GM19328 (cell line): ENCODE measurements at regions not wholly inside any gene's neighbourhood (a gene's known extent, or its start where the extent isn't known, plus 50 kb on each side); places are given as distances from the start of the nearest gene placed in this dataset.

Experiments used
- ATAC-seq: cut with Tn5 transposase; IDR thresholded peaks from one replicate; pipeline ENCODE4 v1.9.1; 2021; ENCODE audit warnings: mild to moderate bottlenecking, moderate library complexity; ENCODE audit not compliant: unreplicated experiment

DNA sequence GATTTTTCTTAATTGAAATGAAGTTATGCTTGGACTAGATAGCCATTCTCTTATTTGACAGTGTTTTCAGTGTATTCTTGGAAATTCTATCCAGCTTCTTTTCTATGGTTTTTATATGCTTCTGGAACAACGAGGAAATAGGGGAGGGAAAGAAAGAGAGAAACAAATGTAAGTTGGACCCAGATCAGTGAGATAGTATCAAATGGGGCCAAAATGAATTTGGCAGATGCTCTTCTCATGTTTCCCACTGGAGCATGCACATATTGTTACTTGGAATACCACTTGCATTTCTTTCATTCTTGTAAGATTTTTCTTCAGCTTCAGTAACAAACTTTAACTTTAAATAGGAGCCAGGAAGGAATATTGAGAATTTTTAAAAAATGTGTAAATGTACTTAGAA is 312.3 kb downstream of the PRL start:
- ATAC-seq = no peak

GRCh38 chr6:21985904-21986303 is 310.9 kb downstream of the PRL start:
- no peak for ATAC-seq

DNA sequence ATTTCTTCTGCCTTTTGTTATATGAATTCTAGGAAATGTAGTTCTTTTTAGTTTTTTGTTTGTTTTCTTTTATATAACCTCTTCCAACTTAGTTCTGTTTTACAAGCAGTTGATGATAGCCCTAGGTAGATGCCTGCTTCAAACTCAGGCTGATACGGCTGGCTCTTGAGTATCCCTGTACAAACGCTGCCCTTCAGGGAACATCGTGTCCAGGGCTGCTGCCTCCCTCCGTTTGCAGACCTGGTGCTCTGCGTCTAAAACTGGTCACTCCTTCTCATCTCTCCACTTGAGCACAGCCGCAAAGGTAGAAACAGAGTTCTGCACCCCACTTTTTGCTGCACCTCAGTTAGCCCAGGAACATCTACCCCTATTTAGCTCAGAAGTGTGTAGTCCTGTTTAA is 310.1 kb downstream of the PRL start:
- no peak for ATAC-seq

DNA sequence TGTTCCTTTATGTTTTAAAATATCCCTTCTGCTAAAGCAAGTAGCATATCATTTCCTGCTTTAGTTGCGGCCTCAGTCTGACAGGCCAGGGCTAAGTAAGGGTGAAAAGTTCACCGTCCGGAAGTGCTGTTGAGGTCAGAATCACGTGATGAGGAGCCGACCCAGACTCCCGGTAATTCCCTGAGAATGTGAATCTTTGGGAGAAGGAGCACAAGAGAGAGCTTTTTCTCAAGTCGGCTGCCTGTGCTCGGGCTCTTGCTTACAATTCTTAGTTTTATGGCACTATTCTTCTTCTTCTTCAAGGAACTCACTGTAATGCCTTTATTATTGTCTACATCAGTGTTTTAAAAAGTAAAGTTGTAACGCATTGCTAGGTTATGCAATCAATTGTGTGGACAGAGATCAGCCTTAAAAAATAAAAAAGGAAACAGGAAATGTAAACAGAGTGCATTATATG is 309.3 kb downstream of the PRL start:
- ATAC-seq = peak; percentile 76

GRCh38 chr6:21990577-21990976 is 306.3 kb downstream of the PRL start:
- no peak for ATAC-seq

GRCh38 chr6:21992178-21992967 is 304.5 kb downstream of the PRL start:
- no peak for ATAC-seq

- no peak for ATAC-seq
These were observed 303.0 kb downstream of the PRL start for GRCh38 chr6:21993841-21994240.

DNA sequence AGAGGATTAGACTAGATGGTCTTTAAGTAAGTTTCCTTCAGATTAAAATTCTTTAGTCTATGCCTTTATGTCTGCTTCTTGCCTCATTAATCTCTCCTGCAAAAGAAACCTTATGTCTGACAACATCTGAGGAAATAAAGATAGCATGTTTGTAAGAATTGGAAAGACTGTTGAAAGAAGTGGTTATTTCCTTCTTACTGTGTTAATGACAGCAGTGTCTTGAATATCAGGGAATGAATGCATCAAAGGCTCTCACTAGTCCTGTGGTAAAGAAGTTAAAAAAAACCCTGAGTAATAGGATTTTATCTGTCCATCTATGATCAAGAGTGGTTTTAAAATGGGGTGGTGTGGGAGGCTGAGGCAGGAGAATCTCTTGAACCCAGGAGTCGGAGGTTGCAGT is 302.0 kb downstream of the PRL start:
- ATAC-seq = no peak

GRCh38 chr6:21995318-21995717 is 301.5 kb downstream of the PRL start:
- ATAC-seq = no peak

- ATAC-seq = no peak
These were observed 300.3 kb downstream of the PRL start for GRCh38 chr6:21996425-21997118.

- ATAC-seq = no peak
These were observed 299.5 kb downstream of the PRL start for GRCh38 chr6:21997119-21998037.

DNA sequence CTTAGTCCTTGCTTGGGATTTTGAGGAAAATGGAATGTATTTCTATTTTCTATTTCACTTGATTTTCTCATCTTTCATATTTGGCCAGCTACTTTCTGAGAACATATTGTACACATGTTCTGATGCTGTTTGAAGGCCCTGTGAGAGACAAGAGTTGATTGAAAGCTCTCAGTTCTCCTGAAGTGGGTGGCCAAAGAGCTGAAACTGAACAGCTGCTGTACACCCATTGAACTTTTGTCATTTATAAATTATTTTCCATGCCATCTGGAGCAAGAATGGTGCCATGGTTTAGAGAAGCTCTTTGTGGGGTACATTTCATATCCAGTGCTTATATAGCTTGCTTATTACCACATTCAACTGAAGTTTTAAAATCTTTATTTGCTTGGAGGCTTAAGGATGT is 298.3 kb downstream of the PRL start:
- no peak for ATAC-seq

DNA sequence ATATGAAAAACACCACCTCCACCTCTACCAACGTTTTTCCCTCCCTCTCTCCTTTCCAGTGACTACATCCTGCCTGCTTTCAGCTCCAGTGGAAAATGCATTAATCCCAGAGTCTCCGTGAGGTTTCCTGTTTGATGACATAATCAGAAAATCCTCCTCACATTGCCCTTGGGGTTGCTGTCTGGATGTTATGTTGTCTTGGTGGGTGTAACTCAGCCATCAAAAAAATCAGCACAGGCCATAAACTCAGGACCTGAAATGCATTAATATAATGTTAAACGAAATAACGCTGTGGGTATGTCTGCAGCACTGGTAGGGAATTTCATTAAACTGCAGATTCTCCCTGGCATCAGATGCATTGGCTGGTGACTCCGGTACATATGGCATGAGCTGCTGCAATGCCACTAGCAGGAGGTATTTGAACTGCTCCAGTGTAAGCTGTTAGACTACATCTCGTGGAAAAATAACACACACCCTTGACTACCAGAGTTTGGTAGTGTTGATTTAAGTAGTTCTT is 297.8 kb downstream of the PRL start:
- no peak for ATAC-seq

DNA sequence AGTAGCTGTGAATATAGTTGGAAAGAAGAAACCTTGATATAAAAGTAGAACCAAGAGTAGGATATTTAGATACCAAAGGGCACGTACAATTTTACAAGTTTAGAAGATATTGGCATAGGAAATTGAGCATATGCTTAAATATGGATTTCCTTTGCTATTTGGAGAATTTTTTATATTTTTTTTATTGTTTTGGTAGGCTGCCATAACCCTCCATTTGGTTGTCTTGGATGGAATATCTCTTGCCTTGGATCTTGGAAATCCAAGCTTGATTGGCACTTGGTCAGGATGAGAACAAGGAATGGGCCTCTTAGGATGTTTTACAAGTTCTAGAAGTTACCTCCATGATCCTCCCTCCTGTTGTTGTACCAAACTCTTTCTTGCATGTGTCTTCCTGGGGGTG is 297.1 kb downstream of the PRL start:
- no peak for ATAC-seq

- no peak for ATAC-seq
These were observed 295.3 kb downstream of the PRL start for GRCh38 chr6:22001396-22002027.

- no peak for ATAC-seq
These were observed 293.5 kb downstream of the PRL start for GRCh38 chr6:22003287-22003686.

- no peak for ATAC-seq
These were observed 290.0 kb downstream of the PRL start for GRCh38 chr6:22006795-22007194.

GRCh38 chr6:22007469-22007868 is 289.4 kb downstream of the PRL start:
- ATAC-seq = no peak

- no peak for ATAC-seq
These were observed 288.5 kb downstream of the PRL start for GRCh38 chr6:22008248-22008836.

GRCh38 chr6:22010102-22010501 is 286.7 kb downstream of the PRL start:
- ATAC-seq = no peak
